SK-N-SH (cell line): ENCODE measurements at regions not wholly inside any gene's neighbourhood (a gene's known extent, or its start where the extent isn't known, plus 50 kb on each side); places are given as distances from the start of the nearest gene placed in this dataset.

Experiments used
- CTCF ChIA-PET: fragments of 300-600, 350-600 bp; formaldehyde crosslinking; extraction: SDS; loops from one replicate; lab custom pipeline; 2021; lab: Yijun Ruan, JAX
- POLR2A ChIA-PET: fragments of 350-600 bp; sonication (Branson Sonifier 250); formaldehyde crosslinking; extraction: SDS; loops from one replicate; lab custom pipeline; 2020; ENCODE audit warnings: antibody characterized with exemption, inconsistent platforms; lab: Yijun Ruan, JAX
- DNase-seq: peaks from one replicate; pipeline ENCODE4 v3.0.0; 2012
- H2AFZ ChIP-seq: fragments of 200-600 bp; sonication (generic); 2 replicates; pipeline ENCODE4 v1.8.1; 2016; ENCODE audit warnings: antibody characterized with exemption, mild to moderate bottlenecking, low read depth
- H3F3A ChIP-seq: fragments of 200-600 bp; sonication (generic); replicated peaks from 2 replicates; pipeline ENCODE3; 2016; ENCODE audit warnings: antibody characterized with exemption, mild to moderate bottlenecking; ENCODE audit not compliant: insufficient read depth
- H3K27ac ChIP-seq, 2 experiments: fragments of 200-500 bp in 1 of 2; fragments of 200-600 bp in 1 of 2; sonication (Bioruptor generic) in 1 of 2; sonication (generic), shearing (Covaris generic) in 1 of 2; 2 replicates each; pipeline versions ENCODE4 v1.5.1 to v1.6.1; 2014 to 2016; ENCODE audit warnings: low read depth in 2 of 2, inconsistent platforms in 1 of 2, low read length in 1 of 2, mild to moderate bottlenecking in 1 of 2, mixed read lengths in 1 of 2
- H3K27me3 ChIP-seq: fragments of 200-600 bp; sonication (generic), shearing (Covaris generic); 2 replicates; pipeline ENCODE4 v1.6.1; 2016; ENCODE audit warnings: mixed run types; ENCODE audit not compliant: insufficient read depth
- H3K36me3 ChIP-seq, 2 experiments: fragments of 200-500 bp in 1 of 2; fragments of 200-600 bp in 1 of 2; sonication (Bioruptor generic) in 1 of 2; sonication (generic) in 1 of 2; replicated peaks in 1 of 2; 2 replicates each; pipeline versions ENCODE3 to v1.5.1; 2014 to 2016; ENCODE audit warnings: low read length in 1 of 2, mild to moderate bottlenecking in 1 of 2; ENCODE audit not compliant: insufficient read depth in 2 of 2, control insufficient read depth in 1 of 2
- H3K4me1 ChIP-seq, 2 experiments: fragments of 200-500 bp in 1 of 2; fragments of 200-600 bp in 1 of 2; sonication (Bioruptor generic) in 1 of 2; sonication (generic), shearing (Covaris generic) in 1 of 2; 2 replicates each; pipeline versions ENCODE4 v1.5.1 to v1.6.1; 2014 to 2016; ENCODE audit warnings: low read depth in 1 of 2, low read length in 1 of 2, mixed run types in 1 of 2; ENCODE audit not compliant: insufficient read depth in 2 of 2, control insufficient read depth in 1 of 2
- H3K4me2 ChIP-seq: fragments of 200-600 bp; sonication (generic), shearing (Covaris generic); 2 replicates; pipeline ENCODE4 v1.6.1; 2017; ENCODE audit warnings: mixed run types
- H3K4me3 ChIP-seq, 2 experiments: fragments of 200-500 bp in 1 of 2; fragments of 200-600 bp in 1 of 2; sonication (Bioruptor generic) in 1 of 2; sonication (generic), shearing (Covaris generic) in 1 of 2; 2 replicates each; pipeline versions ENCODE4 v1.5.1 to v1.8.1; 2014 to 2016; ENCODE audit warnings: low read depth in 2 of 2, inconsistent platforms in 1 of 2, low read length in 1 of 2, mild to moderate bottlenecking in 1 of 2, mixed read lengths in 1 of 2, moderate library complexity in 1 of 2
- H3K79me2 ChIP-seq: fragments of 200-600 bp; sonication (generic); 2 replicates; pipeline ENCODE4 v1.8.1; 2017; ENCODE audit warnings: mild to moderate bottlenecking; ENCODE audit not compliant: insufficient read depth
- H3K9ac ChIP-seq: fragments of 200-600 bp; sonication (generic); 2 replicates; pipeline ENCODE4 v1.6.1; 2017; ENCODE audit warnings: mixed run types
- H3K9me2 ChIP-seq: fragments of 200-600 bp; sonication (generic); 2 replicates; pipeline ENCODE4 v1.6.1; 2017; ENCODE audit warnings: mixed run types
- H3K9me3 ChIP-seq: fragments of 200-600 bp; sonication (generic); 2 replicates; pipeline ENCODE4 v1.6.1; 2017; ENCODE audit warnings: mixed run types, mild to moderate bottlenecking, moderate library complexity
- H4K20me1 ChIP-seq: fragments of 200-600 bp; sonication (generic); 2 replicates; pipeline ENCODE4 v1.6.1; 2017; ENCODE audit warnings: mild to moderate bottlenecking, mixed run types; ENCODE audit not compliant: insufficient read depth
- CHD2 ChIP-seq: fragments of 150-350 bp; IDR thresholded peaks from 2 replicates; pipeline ENCODE4 v1.6.1; 2018; ENCODE audit warnings: low read length; ENCODE audit not compliant: partially characterized antibody
- EP300 ChIP-seq, 2 experiments: IDR thresholded peaks; 2 replicates each; pipeline versions ENCODE4 v1.4.0 to v1.6.1; 2012; ENCODE audit warnings: borderline replicate concordance in 1 of 2, low read depth in 1 of 2, low read length in 1 of 2
- EZH2phosphoT487 ChIP-seq: fragments of 200-600 bp; sonication (generic); IDR thresholded peaks from 2 replicates; pipeline ENCODE4 v1.6.1; 2017; ENCODE audit warnings: low read depth, mixed run types, mild to moderate bottlenecking, antibody characterized with exemption, moderate library complexity, borderline replicate concordance
- FOSL2 ChIP-seq: IDR thresholded peaks from 2 replicates; pipeline ENCODE4 v1.4.0; 2012; ENCODE audit warnings: low read depth, mild to moderate bottlenecking, moderate library complexity, borderline replicate concordance
- FOXJ3 ChIP-seq: sonication (generic); formaldehyde crosslinking; IDR thresholded peaks from 2 replicates; pipeline ENCODE4 v1.5.1; 2020; ENCODE audit warnings: mild to moderate bottlenecking, missing genetic modification reagents
- GABPA ChIP-seq: IDR thresholded peaks from 2 replicates; pipeline ENCODE4 v1.4.0; 2012; ENCODE audit warnings: low read depth, mild to moderate bottlenecking
- GATA2 ChIP-seq: sonication (generic); formaldehyde crosslinking; IDR thresholded peaks from 2 replicates; pipeline ENCODE4 v1.5.0; 2020; ENCODE audit warnings: mild to moderate bottlenecking, missing genetic modification reagents
- JUND ChIP-seq: IDR thresholded peaks from 2 replicates; pipeline ENCODE4 v1.4.0; 2012
- MEF2A ChIP-seq: IDR thresholded peaks from 2 replicates; pipeline ENCODE4 v1.4.0; 2012; ENCODE audit warnings: low read depth, borderline replicate concordance
- MXI1 ChIP-seq: IDR thresholded peaks from 2 replicates; pipeline ENCODE4 v1.6.1; 2012; ENCODE audit warnings: mild to moderate bottlenecking, low read depth, low read length, improper control_type of control experiment
- NFIC ChIP-seq: IDR thresholded peaks from 2 replicates; pipeline ENCODE4 v1.4.0; 2012; ENCODE audit warnings: borderline replicate concordance
- NRF1 ChIP-seq: IDR thresholded peaks from 2 replicates; pipeline ENCODE4 v1.6.1; 2012; ENCODE audit warnings: low read depth, mild to moderate bottlenecking, low read length
- POLR2AphosphoS5 ChIP-seq: IDR thresholded peaks from 2 replicates; pipeline ENCODE4 v1.6.1; 2012; ENCODE audit warnings: low read depth, low read length
- RAD21 ChIP-seq: IDR thresholded peaks from 2 replicates; pipeline ENCODE4 v1.6.1; 2012; ENCODE audit warnings: mild to moderate bottlenecking, low read length
- RCOR1 ChIP-seq: fragments of 150-350 bp; IDR thresholded peaks from 2 replicates; pipeline ENCODE4 v1.6.1; 2017; ENCODE audit warnings: antibody characterized with exemption, low read length
- RFX5 ChIP-seq: IDR thresholded peaks from 2 replicates; pipeline ENCODE4 v1.6.1; 2012; ENCODE audit warnings: mild to moderate bottlenecking, improper control_type of control experiment, low read length
- SIN3A ChIP-seq: IDR thresholded peaks from 2 replicates; pipeline ENCODE4 v1.6.1; 2012; ENCODE audit warnings: low read depth, mild to moderate bottlenecking, low read length, moderate library complexity, borderline replicate concordance
- TAF1 ChIP-seq: IDR thresholded peaks from 2 replicates; pipeline ENCODE4 v1.6.1; 2012; ENCODE audit warnings: low read depth, mild to moderate bottlenecking, low read length, moderate library complexity, borderline replicate concordance
- TCF12 ChIP-seq: IDR thresholded peaks from 2 replicates; pipeline ENCODE4 v1.4.0; 2012
- YY1 ChIP-seq: IDR thresholded peaks from 2 replicates; pipeline ENCODE4 v1.4.0; 2012; ENCODE audit warnings: low read depth, mild to moderate bottlenecking
- WGBS: methylation state at CpG from one replicate; pipeline ENCODE4 v1.1.6; 2017; ENCODE audit warnings: low lambda C conversion rate; 5-methylcytosine and 5-hydroxymethylcytosine counted together
- TF ChIP-seq, protein P1 (sequence below): IDR thresholded peaks from 2 replicates; pipeline ENCODE4; 2012
- TF ChIP-seq, protein P2 (sequence below): IDR thresholded peaks from 2 replicates; pipeline ENCODE4 v1.4.0; 2012; ENCODE audit warnings: low read depth, borderline replicate concordance
- TF ChIP-seq, protein P3 (sequence below): fragments of 150-350 bp; IDR thresholded peaks from 2 replicates; pipeline ENCODE4 v1.6.1; 2017; ENCODE audit warnings: antibody characterized with exemption, low read length, low read depth, borderline replicate concordance

DNA sequence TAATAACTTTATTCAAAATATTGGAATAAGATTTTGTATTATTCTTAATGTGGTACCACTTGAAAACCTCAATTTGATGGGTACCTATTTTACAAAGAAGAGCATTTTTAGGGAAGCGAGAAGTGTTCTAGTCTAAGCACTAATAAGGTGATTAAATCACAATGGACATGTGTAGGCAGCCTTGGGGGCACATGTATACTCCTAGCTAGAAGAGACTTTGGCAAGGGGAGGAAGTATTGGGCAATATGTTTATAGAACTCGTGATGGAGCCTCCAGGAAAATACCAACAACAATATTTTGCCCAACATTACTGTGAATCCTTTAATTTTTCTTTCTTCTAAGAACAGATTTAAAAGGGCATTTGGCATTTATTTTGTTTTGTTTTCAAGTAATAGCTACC lies 280.3 kb downstream of the ADAMTS20 start:
- DNase-seq = no peak
- H4K20me1 ChIP-seq = no peaks in the 10 kb centered on the region
- no peak overlapping the region for H3K9ac ChIP-seq
- ChIA-PET CTCF (interaction anchor here (3.5 kb wide), 1 partner anchor 10 kb away, joined by 14 read pairs; no protein-coding TSS in a partner anchor), POLR2A (no interaction called here)
- no peaks in the 10 kb centered on the region for H3F3A ChIP-seq
- H3K27ac ChIP-seq = no peak overlapping the region
- no peak overlapping the region for H3K4me3 ChIP-seq
- H2AFZ ChIP-seq = no peak overlapping the region
- H3K9me3 ChIP-seq = no peaks in the 10 kb centered on the region
- H3K36me3 ChIP-seq = no peaks in the 10 kb centered on the region
- no peaks in the 10 kb centered on the region for H3K79me2 ChIP-seq
- no peaks in the 10 kb centered on the region for H3K4me1 ChIP-seq
- H3K4me2 ChIP-seq = no peak overlapping the region
- WGBS = 56% methylated on average over 2 of the region's 2 CpGs
- H3K9me2 ChIP-seq = no peaks in the 10 kb centered on the region
- no peak for TF ChIP-seq FOXJ3
- no peak for TF ChIP-seq SIN3A
- no peak for TF ChIP-seq YY1
- no peak for TF ChIP-seq TCF12
- no peak for TF ChIP-seq RFX5
- no peak for TF ChIP-seq JUND
- no peak for TF ChIP-seq NFIC
- TF ChIP-seq RAD21 = no peak
- TF ChIP-seq TAF1 = no peak
- H3K27me3 ChIP-seq = no peaks in the 10 kb centered on the region

DNA sequence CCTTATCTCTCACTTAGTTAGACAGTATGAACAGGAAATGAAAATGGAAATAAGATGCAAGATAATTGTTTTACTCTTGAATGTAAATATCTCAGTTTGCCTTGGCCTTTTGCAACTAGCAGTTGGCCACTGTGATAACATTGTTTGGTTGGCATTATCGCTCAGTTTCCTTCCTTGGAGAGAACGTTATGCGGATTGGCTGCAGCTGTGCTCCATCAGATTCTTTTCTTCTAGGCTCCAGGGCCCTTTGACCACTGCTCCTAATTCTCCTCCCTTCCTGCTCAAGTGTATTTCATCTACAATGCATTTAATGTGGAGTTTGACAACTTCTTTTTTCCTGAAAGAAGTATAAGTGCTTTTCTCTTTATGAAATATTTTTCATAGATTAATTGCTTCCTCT lies 284.2 kb downstream of the ADAMTS20 start:
- no peak overlapping the region for H3K9ac ChIP-seq
- H3K4me2 ChIP-seq = no peak overlapping the region
- no peaks in the 10 kb centered on the region for H4K20me1 ChIP-seq
- H3K27me3 ChIP-seq = no peaks in the 10 kb centered on the region
- 62% methylated on average over 3 of the region's 3 CpGs for WGBS
- no peak overlapping the region for H2AFZ ChIP-seq
- no peaks in the 10 kb centered on the region for H3F3A ChIP-seq
- no peak for DNase-seq
- H3K4me3 ChIP-seq = no peak overlapping the region
- H3K79me2 ChIP-seq = no peaks in the 10 kb centered on the region
- POLR2A ChIA-PET = no interaction called here
- H3K27ac ChIP-seq = no peak overlapping the region
- H3K36me3 ChIP-seq = no peaks in the 10 kb centered on the region
- TF ChIP-seq, protein P1, sequence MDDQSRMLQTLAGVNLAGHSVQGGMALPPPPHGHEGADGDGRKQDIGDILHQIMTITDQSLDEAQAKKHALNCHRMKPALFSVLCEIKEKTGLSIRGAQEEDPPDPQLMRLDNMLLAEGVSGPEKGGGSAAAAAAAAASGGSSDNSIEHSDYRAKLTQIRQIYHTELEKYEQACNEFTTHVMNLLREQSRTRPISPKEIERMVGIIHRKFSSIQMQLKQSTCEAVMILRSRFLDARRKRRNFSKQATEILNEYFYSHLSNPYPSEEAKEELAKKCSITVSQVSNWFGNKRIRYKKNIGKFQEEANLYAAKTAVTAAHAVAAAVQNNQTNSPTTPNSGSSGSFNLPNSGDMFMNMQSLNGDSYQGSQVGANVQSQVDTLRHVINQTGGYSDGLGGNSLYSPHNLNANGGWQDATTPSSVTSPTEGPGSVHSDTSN = no peak
- TF ChIP-seq JUND (no peak), GATA2 (CRISPR knock-in tag) (no peak), FOSL2 (no peak), TAF1 (no peak), CHD2 (no peak), TCF12 (no peak), RCOR1 (no peak), EZH2phosphoT487 (no peak), POLR2AphosphoS5 (no peak), MXI1 (no peak), NRF1 (no peak), EP300 (IDR thresholded peaks at IDR 0.05; ENCODE audit: borderline replicate concordance in 1 of 2, low read depth in 1 of 2, low read length in 1 of 2) (no peak), MEF2A (no peak), YY1 (no peak), GABPA (no peak), SIN3A (no peak)
- TF ChIP-seq, protein P2, sequence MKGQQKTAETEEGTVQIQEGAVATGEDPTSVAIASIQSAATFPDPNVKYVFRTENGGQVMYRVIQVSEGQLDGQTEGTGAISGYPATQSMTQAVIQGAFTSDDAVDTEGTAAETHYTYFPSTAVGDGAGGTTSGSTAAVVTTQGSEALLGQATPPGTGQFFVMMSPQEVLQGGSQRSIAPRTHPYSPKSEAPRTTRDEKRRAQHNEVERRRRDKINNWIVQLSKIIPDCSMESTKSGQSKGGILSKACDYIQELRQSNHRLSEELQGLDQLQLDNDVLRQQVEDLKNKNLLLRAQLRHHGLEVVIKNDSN = no peak
- TF ChIP-seq, protein P3, sequence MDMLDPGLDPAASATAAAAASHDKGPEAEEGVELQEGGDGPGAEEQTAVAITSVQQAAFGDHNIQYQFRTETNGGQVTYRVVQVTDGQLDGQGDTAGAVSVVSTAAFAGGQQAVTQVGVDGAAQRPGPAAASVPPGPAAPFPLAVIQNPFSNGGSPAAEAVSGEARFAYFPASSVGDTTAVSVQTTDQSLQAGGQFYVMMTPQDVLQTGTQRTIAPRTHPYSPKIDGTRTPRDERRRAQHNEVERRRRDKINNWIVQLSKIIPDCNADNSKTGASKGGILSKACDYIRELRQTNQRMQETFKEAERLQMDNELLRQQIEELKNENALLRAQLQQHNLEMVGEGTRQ = no peak
- no peaks in the 10 kb centered on the region for H3K4me1 ChIP-seq
- H3K9me2 ChIP-seq = no peaks in the 10 kb centered on the region
- CTCF ChIA-PET = no interaction called here
- no peaks in the 10 kb centered on the region for H3K9me3 ChIP-seq
